ENCODE measurements at regions not wholly inside any gene's neighbourhood (a gene's known extent, or its start where the extent isn't known, plus 50 kb on each side); places are given as distances from the start of the nearest gene placed in this dataset.
"Not testable (repeated sequence)": the region's sequence is repeated elsewhere in the genome, so short reads cannot be mapped to it uniquely, and the experiment has no call there.

DNA sequence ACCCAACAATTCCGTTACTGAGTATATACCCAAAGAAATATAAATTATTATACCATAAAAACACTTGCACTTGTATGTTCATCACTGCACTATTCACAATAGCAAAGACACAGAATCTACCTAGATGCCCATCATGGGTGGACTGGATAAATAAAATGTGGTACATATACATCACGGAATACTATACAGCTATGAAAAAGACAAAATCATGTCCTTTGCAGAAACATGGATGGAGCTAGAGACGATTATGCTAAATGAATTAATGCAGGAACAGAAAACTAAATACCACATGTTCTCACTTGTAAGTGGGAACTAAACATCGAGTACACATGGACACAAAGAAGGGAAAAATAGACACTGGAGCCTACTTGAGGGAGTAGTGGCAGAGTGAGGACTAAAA lies 185.3 kb downstream of the PYDC2 start:
- DNase-seq = no peak
- H3K4me3 ChIP-seq = no peak overlapping the region
- H3K9me3 ChIP-seq = no peaks in the 10 kb centered on the region
- no peaks in the 10 kb centered on the region for H3K36me3 ChIP-seq (ENCODE audit: low read depth, missing control alignments)
- no peak overlapping the region for H3K27ac ChIP-seq
- 87 to 89% methylated on average over 4 of the region's 4 CpGs for WGBS, 2 donors
- H3K4me1 ChIP-seq = no peaks in the 10 kb centered on the region
- TF ChIP-seq CTCF (IDR thresholded peaks at IDR 0.05) (no peak), POLR2A (IDR thresholded peaks at IDR 0.05) (no peak)
- intact Hi-C loops (cut with DNase I; ENCODE audit: low total_unique reads) = no loop called here
- no peaks in the 10 kb centered on the region for H3K27me3 ChIP-seq

DNA sequence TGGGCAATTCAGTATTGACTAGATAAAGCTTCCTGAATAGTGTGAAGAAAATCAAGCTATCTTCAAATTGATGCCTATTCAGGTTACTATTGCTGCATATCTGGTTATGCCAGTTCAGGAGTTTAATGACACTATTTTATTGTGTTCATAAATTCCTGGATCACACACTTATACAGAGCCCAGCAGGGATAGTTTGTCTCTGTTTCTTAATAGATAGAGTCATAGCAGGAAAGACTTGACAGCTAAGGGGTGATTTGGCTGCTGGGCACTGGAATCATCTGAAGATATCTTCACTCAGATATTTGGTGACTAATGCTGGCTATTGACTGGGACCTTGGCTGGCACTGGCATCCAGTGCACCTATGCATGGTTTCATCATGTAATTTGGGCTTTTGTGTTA lies 187.8 kb downstream of the PYDC2 start:
- no peak for DNase-seq
- intact Hi-C loops (cut with DNase I; ENCODE audit: low total_unique reads) = no loop called here
- no peak for TF ChIP-seq POLR2A (IDR thresholded peaks at IDR 0.05)
- no peak for TF ChIP-seq CTCF (IDR thresholded peaks at IDR 0.05)

GRCh38 chr3:191649626-191650025 lies 188.7 kb downstream of the PYDC2 start:
- Histone ChIP-seq H3K4me3 (no peak overlapping the region), H3K9me3 (no peaks in the 10 kb centered on the region), H3K27ac (no peak overlapping the region), H3K36me3 (ENCODE audit: low read depth, missing control alignments) (no peaks in the 10 kb centered on the region), H3K4me1 (no peaks in the 10 kb centered on the region), H3K27me3 (no peaks in the 10 kb centered on the region)
- WGBS, 2 donors = 24 to 90% methylated on average over 1 of the region's 1 CpG
- intact Hi-C loops (cut with DNase I; ENCODE audit: low total_unique reads) = no loop called here
- DNase-seq = no peak
- TF ChIP-seq CTCF (IDR thresholded peaks at IDR 0.05) = no peak
- TF ChIP-seq POLR2A (IDR thresholded peaks at IDR 0.05) = no peak

More for the DNA sequence above, 187.8 kb downstream of the PYDC2 start:
- Histone ChIP-seq H3K4me3 (no peak overlapping the region), H3K27ac (no peak overlapping the region), H3K36me3 (ENCODE audit: low read depth, missing control alignments) (no peaks in the 10 kb centered on the region), H3K4me1 (no peaks in the 10 kb centered on the region), H3K27me3 (no peaks in the 10 kb centered on the region), H3K9me3 (no peaks in the 10 kb centered on the region)

GRCh38 chr3:191658781-191659419 lies 197.9 kb downstream of the PYDC2 start:
- intact Hi-C loops (cut with DNase I; ENCODE audit: low total_unique reads); H3K9me3 ChIP-seq; H3K4me3 ChIP-seq; H3K27ac ChIP-seq; H3K4me1 ChIP-seq; H3K36me3 ChIP-seq (ENCODE audit: low read depth, missing control alignments); H3K27me3 ChIP-seq; DNase-seq: not testable (repeated sequence)
- WGBS, 2 donors = 84 to 89% methylated on average over 16 to 18 of the region's 18 CpGs

GRCh38 chr3:191662150-191662549 lies 201.2 kb downstream of the PYDC2 start:
- H3K9me3 ChIP-seq; DNase-seq; H3K4me3 ChIP-seq; H3K27me3 ChIP-seq; H3K27ac ChIP-seq; H3K4me1 ChIP-seq; intact Hi-C loops (cut with DNase I; ENCODE audit: low total_unique reads); H3K36me3 ChIP-seq (ENCODE audit: low read depth, missing control alignments): not testable (repeated sequence)
- 97 to 99% methylated on average over 5 of the region's 5 CpGs for WGBS, 2 donors

- no peaks in the 10 kb centered on the region for H3K27me3 ChIP-seq
- TF ChIP-seq POLR2A (IDR thresholded peaks at IDR 0.05) (no peak), CTCF (IDR thresholded peaks at IDR 0.05) (no peak)
- no peak overlapping the region for H3K4me3 ChIP-seq
- intact Hi-C loops (cut with DNase I; ENCODE audit: low total_unique reads) = no loop called here
- WGBS, 2 donors = 47 to 48% methylated on average over 3 of the region's 3 CpGs
- H3K4me1 ChIP-seq = no peaks in the 10 kb centered on the region
- no peaks in the 10 kb centered on the region for H3K9me3 ChIP-seq
- no peak for DNase-seq
- H3K36me3 ChIP-seq (ENCODE audit: low read depth, missing control alignments) = no peaks in the 10 kb centered on the region
- no peak overlapping the region for H3K27ac ChIP-seq
Observed at GRCh38 chr3:191680989-191681597, 220.1 kb downstream of the PYDC2 start.
